Adipocyte (in vitro differentiated cells): ENCODE measurements at regions not wholly inside any gene's neighbourhood (a gene's known extent, or its start where the extent isn't known, plus 50 kb on each side); places are given as distances from the start of the nearest gene placed in this dataset.
A peak's percentile ranks its signal among the peaks of the same experiment; 100 is the strongest.

Experiments
- DNase-seq: peaks from one replicate; pipeline ENCODE4 v3.0.0-alpha.2; 2015; ENCODE audit warnings: low read depth
- H3K27me3 ChIP-seq: replicated peaks from 2 replicates; pipeline ENCODE4 v1.7.0; 2013; ENCODE audit warnings: mild to moderate bottlenecking, low read length, moderate library complexity; ENCODE audit not compliant: control insufficient read depth, insufficient read depth
- H3K36me3 ChIP-seq: 2 replicates; pipeline ENCODE4 v1.7.0; 2013; ENCODE audit warnings: low read length, mild to moderate bottlenecking, moderate library complexity; ENCODE audit not compliant: control insufficient read depth, insufficient read depth, severe bottlenecking
- H3K4me1 ChIP-seq: 2 replicates; pipeline ENCODE4 v1.7.0; 2013; ENCODE audit warnings: mild to moderate bottlenecking, low read length, moderate library complexity; ENCODE audit not compliant: control insufficient read depth, insufficient read depth
- H3K4me3 ChIP-seq: 2 replicates; pipeline ENCODE4 v1.7.0; 2013; ENCODE audit warnings: mild to moderate bottlenecking, low read length, moderate library complexity
- H3K9ac ChIP-seq: 2 replicates; pipeline ENCODE4 v1.7.0; 2013; ENCODE audit warnings: mild to moderate bottlenecking, low read length, moderate library complexity
- H3K9me3 ChIP-seq: 2 replicates; pipeline ENCODE4 v1.7.0; 2013; ENCODE audit warnings: mild to moderate bottlenecking, low read length, moderate library complexity; ENCODE audit not compliant: control insufficient read depth

- no peak overlapping the region for H3K4me3 ChIP-seq
- peaks cover 7% of the 10 kb centered on the region for H3K4me1 ChIP-seq
- DNase-seq = no peak
- H3K36me3 ChIP-seq = no peaks in the 10 kb centered on the region
- H3K9ac ChIP-seq = no peak overlapping the region
- no peaks in the 10 kb centered on the region for H3K27me3 ChIP-seq
- H3K9me3 ChIP-seq = no peaks in the 10 kb centered on the region
Measured at GRCh38 chr2:17065536-17065935, 399.9 kb upstream of the CYRIA start.

- no peaks in the 10 kb centered on the region for H3K36me3 ChIP-seq
- H3K9me3 ChIP-seq = no peaks in the 10 kb centered on the region
- no peak overlapping the region for H3K9ac ChIP-seq
- H3K4me1 ChIP-seq = no peaks in the 10 kb centered on the region
- H3K27me3 ChIP-seq = no peaks in the 10 kb centered on the region
- no peak overlapping the region for H3K4me3 ChIP-seq
- no peak for DNase-seq
Measured at GRCh38 chr2:17061028-17061427, 395.4 kb upstream of the CYRIA start.

GRCh38 chr2:17059458-17059857 is 393.8 kb upstream of the CYRIA start:
- H3K27me3 ChIP-seq = no peaks in the 10 kb centered on the region
- no peaks in the 10 kb centered on the region for H3K36me3 ChIP-seq
- H3K9me3 ChIP-seq = no peaks in the 10 kb centered on the region
- H3K4me3 ChIP-seq = no peak overlapping the region
- DNase-seq = no peak
- H3K9ac ChIP-seq = no peak overlapping the region
- no peaks in the 10 kb centered on the region for H3K4me1 ChIP-seq

GRCh38 chr2:17058772-17059402 is 393.3 kb upstream of the CYRIA start:
- Histone ChIP-seq H3K36me3 (no peaks in the 10 kb centered on the region), H3K4me3 (no peak overlapping the region), H3K9me3 (no peaks in the 10 kb centered on the region), H3K4me1 (no peaks in the 10 kb centered on the region), H3K9ac (no peak overlapping the region), H3K27me3 (no peaks in the 10 kb centered on the region)
- peak; percentile 3 for DNase-seq

- H3K27me3 ChIP-seq = no peaks in the 10 kb centered on the region
- no peak overlapping the region for H3K4me3 ChIP-seq
- H3K36me3 ChIP-seq = no peaks in the 10 kb centered on the region
- no peaks in the 10 kb centered on the region for H3K9me3 ChIP-seq
- DNase-seq = no peak
- no peaks in the 10 kb centered on the region for H3K4me1 ChIP-seq
- H3K9ac ChIP-seq = no peak overlapping the region
Measured at GRCh38 chr2:17057109-17058017, 391.7 kb upstream of the CYRIA start.

- no peaks in the 10 kb centered on the region for H3K4me1 ChIP-seq
- no peak for DNase-seq
Measured at GRCh38 chr2:17056236-17056635, 390.6 kb upstream of the CYRIA start.

GRCh38 chr2:17052001-17052400 is 386.4 kb upstream of the CYRIA start:
- DNase-seq = no peak
- Histone ChIP-seq H3K9ac (no peak overlapping the region), H3K4me3 (no peak overlapping the region), H3K4me1 (no peaks in the 10 kb centered on the region), H3K27me3 (peaks cover 4% of the 10 kb centered on the region), H3K9me3 (no peaks in the 10 kb centered on the region), H3K36me3 (no peaks in the 10 kb centered on the region)

More at GRCh38 chr2:17056236-17056635, 390.6 kb upstream of the CYRIA start:
- Histone ChIP-seq H3K9ac (no peak overlapping the region), H3K27me3 (no peaks in the 10 kb centered on the region), H3K36me3 (no peaks in the 10 kb centered on the region), H3K4me3 (no peak overlapping the region), H3K9me3 (no peaks in the 10 kb centered on the region)

- Histone ChIP-seq H3K9ac (no peak overlapping the region), H3K4me1 (no peaks in the 10 kb centered on the region), H3K27me3 (peaks cover 4% of the 10 kb centered on the region), H3K36me3 (no peaks in the 10 kb centered on the region), H3K9me3 (no peaks in the 10 kb centered on the region), H3K4me3 (no peak overlapping the region)
- DNase-seq = no peak
Measured at GRCh38 chr2:17051538-17051937, 385.9 kb upstream of the CYRIA start.

- peak; percentile 43 for DNase-seq
- H3K4me1 ChIP-seq = peaks cover 16% of the 10 kb centered on the region
- no peak overlapping the region for H3K4me3 ChIP-seq
- H3K9ac ChIP-seq = no peak overlapping the region
- H3K9me3 ChIP-seq = no peaks in the 10 kb centered on the region
- no peaks in the 10 kb centered on the region for H3K27me3 ChIP-seq
- no peaks in the 10 kb centered on the region for H3K36me3 ChIP-seq
Measured at GRCh38 chr2:17043173-17043572, 377.5 kb upstream of the CYRIA start.

GRCh38 chr2:17036361-17036760 is 370.7 kb upstream of the CYRIA start:
- Histone ChIP-seq H3K27me3 (no peaks in the 10 kb centered on the region), H3K9me3 (no peaks in the 10 kb centered on the region), H3K4me3 (no peak overlapping the region), H3K4me1 (peaks cover 4% of the 10 kb centered on the region), H3K9ac (no peak overlapping the region), H3K36me3 (no peaks in the 10 kb centered on the region)
- no peak for DNase-seq

GRCh38 chr2:17035010-17035409 is 369.4 kb upstream of the CYRIA start:
- H3K36me3 ChIP-seq = no peaks in the 10 kb centered on the region
- peak; percentile 71 for DNase-seq

More at GRCh38 chr2:17035010-17035409, 369.4 kb upstream of the CYRIA start:
- H3K27me3 ChIP-seq = no peaks in the 10 kb centered on the region
- H3K4me1 ChIP-seq = peaks cover 4% of the 10 kb centered on the region
- no peak overlapping the region for H3K4me3 ChIP-seq
- H3K9me3 ChIP-seq = no peaks in the 10 kb centered on the region
- H3K9ac ChIP-seq = no peak overlapping the region
